Activated CD8-positive, alpha-beta T cell treated with anti-CD3 and anti-CD28 coated beads for 36 hours (primary cell): ENCODE measurements at regions not wholly inside any gene's neighbourhood (a gene's known extent, or its start where the extent isn't known, plus 50 kb on each side); places are given as distances from the start of the nearest gene placed in this dataset.

Source experiments
- ATAC-seq: fragments of 200-7000 bp; cut with Tn5 transposase; one replicate; pipeline ENCODE4 v1.10.0; 2021; ENCODE audit warnings: mild to moderate bottlenecking, moderate library complexity
- CTCF ChIA-PET: fragments of 350-600 bp; sonication (Branson Sonifier 250); formaldehyde crosslinking; loops from one replicate; lab custom pipeline; 2021; ENCODE audit warnings: antibody characterized with exemption; lab: Charles Lee
- POLR2A ChIA-PET: fragments of 350-600 bp; sonication (Branson Sonifier 250); formaldehyde crosslinking; loops from one replicate; lab custom pipeline; 2021; ENCODE audit warnings: antibody characterized with exemption; lab: Charles Lee
- DNase-seq: peaks from one replicate; pipeline ENCODE4 v3.0.0-alpha.2; 2020
- H3K27ac Mint-ChIP-seq: one replicate; pipeline ENCODE4 v1.8.0; 2021; ENCODE audit warnings: mild to moderate bottlenecking, mixed read lengths
- H3K27me3 Mint-ChIP-seq: one replicate; pipeline ENCODE4 v1.8.0; 2021; ENCODE audit warnings: mixed read lengths
- H3K36me3 Mint-ChIP-seq: one replicate; pipeline ENCODE4 v1.8.0; 2021; ENCODE audit warnings: low read depth, mixed read lengths
- H3K4me1 Mint-ChIP-seq: one replicate; pipeline ENCODE4 v1.8.0; 2021; ENCODE audit warnings: low read depth, mixed read lengths
- H3K4me3 Mint-ChIP-seq: one replicate; pipeline ENCODE4 v1.8.0; 2021; ENCODE audit warnings: mild to moderate bottlenecking, moderate library complexity, mixed read lengths
- H3K9me3 Mint-ChIP-seq: one replicate; pipeline ENCODE4 v1.8.0; 2021; ENCODE audit warnings: mixed read lengths
- intact Hi-C: fragments of 100-400 bp; cut with micrococcal nuclease; formaldehyde crosslinking; loops from one replicate; pipeline ENCODE4 v1.10.0; 2022
- TF ChIP-seq, protein P1 (sequence below): fragments of 200-600 bp; IDR thresholded peaks from one replicate; pipeline ENCODE4 v1.8.0; 2022; ENCODE audit warnings: antibody characterized with exemption, mild to moderate bottlenecking

DNA sequence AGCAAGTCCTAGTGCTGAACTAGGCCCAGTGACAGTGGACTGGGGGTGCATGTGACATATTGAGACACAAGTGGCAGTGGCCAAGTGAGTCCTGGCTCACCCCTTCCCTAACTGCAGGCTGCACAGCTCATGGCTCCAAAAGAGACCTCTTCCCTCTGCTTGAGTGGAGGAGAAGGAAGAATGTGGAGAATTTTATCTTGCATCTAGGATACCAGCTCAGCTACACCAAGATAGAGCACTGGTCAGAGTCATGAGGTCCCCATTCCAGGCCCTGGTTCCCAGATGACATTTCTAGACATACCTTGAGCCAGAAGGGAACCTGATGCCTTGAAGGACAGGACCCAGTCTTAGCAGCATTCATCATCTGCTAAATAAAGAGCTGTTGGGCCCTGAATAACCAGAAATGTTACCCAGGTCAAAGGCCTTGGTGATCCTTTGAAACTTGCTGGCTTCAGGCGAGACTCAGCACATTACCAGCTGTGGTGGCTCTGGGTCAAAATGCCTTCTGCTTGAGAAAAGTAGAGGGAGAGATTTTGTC, 114.5 kb downstream of the CDC14C start:
- Mint-ChIP-seq H3K4me3 (no peak overlapping the region), H3K9me3 (no peaks in the 10 kb centered on the region), H3K27ac (no peak overlapping the region), H3K27me3 (no peaks in the 10 kb centered on the region), H3K36me3 (no peaks in the 10 kb centered on the region), H3K4me1 (no peaks in the 10 kb centered on the region)
- CTCF ChIA-PET: no interaction called here
- DNase-seq (no peak), ATAC-seq (no peak)
- TF ChIP-seq, protein P1, sequence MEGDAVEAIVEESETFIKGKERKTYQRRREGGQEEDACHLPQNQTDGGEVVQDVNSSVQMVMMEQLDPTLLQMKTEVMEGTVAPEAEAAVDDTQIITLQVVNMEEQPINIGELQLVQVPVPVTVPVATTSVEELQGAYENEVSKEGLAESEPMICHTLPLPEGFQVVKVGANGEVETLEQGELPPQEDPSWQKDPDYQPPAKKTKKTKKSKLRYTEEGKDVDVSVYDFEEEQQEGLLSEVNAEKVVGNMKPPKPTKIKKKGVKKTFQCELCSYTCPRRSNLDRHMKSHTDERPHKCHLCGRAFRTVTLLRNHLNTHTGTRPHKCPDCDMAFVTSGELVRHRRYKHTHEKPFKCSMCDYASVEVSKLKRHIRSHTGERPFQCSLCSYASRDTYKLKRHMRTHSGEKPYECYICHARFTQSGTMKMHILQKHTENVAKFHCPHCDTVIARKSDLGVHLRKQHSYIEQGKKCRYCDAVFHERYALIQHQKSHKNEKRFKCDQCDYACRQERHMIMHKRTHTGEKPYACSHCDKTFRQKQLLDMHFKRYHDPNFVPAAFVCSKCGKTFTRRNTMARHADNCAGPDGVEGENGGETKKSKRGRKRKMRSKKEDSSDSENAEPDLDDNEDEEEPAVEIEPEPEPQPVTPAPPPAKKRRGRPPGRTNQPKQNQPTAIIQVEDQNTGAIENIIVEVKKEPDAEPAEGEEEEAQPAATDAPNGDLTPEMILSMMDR: no peak
- POLR2A ChIA-PET: interaction anchor here (0.7 kb wide), 1 partner anchor 521 kb away, joined by 3 read pairs; no protein-coding TSS in a partner anchor
- intact Hi-C loops: no loop called here

DNA sequence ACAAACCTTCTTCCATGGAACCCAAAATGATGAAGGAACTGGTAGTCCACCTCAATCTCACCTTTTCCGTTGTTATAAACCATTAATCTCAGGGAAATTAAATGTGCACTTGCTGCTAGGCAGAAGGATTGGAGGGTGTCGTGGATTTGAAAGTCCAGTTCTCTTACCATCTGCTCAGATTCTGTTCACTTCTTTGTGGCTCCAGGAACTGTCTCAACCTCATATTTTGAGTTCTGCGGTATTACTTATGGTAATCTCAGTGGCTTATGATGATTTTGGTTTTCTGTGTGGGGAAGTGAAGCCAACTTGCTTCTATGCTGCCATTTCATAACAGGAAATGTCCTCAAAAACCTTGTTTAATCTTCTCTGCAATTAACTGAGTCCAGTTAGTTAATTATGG, 136.4 kb downstream of the CDC14C start:
- Mint-ChIP-seq H3K27ac (no peak overlapping the region), H3K4me3 (no peak overlapping the region), H3K9me3 (peaks cover 2% of the 10 kb centered on the region), H3K36me3 (no peaks in the 10 kb centered on the region), H3K4me1 (no peaks in the 10 kb centered on the region), H3K27me3 (no peaks in the 10 kb centered on the region)
- TF ChIP-seq, protein P1: no peak
- ChIA-PET CTCF (no interaction called here), POLR2A (no interaction called here)
- no peak for ATAC-seq
- intact Hi-C loops: no loop called here
- DNase-seq: no peak

DNA sequence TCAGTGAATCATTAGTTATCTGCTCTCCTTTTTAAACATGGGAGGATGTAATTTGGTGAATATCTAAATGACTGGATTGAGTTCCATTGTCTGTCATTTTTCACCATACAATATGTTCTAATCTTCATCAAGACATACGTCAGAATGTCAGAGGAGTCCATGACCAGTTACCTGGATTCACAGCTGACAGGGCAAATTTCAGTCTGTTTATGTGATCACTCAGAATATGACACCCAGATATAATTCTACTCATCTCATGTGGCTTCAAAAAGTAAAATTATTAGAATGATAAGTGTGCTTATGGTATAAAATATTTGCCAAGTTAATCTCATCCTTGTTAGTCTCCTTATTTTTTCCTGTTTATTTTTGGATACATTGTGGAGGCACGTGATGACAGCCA, 150.2 kb downstream of the CDC14C start:
- Mint-ChIP-seq H3K4me3 (no peak overlapping the region), H3K4me1 (no peaks in the 10 kb centered on the region), H3K36me3 (no peaks in the 10 kb centered on the region), H3K9me3 (peaks cover 4% of the 10 kb centered on the region), H3K27ac (no peak overlapping the region), H3K27me3 (no peaks in the 10 kb centered on the region)
- DNase-seq (no peak), ATAC-seq (no peak)
- intact Hi-C loops: no loop called here
- TF ChIP-seq, protein P1: no peak
- POLR2A ChIA-PET: no interaction called here
- CTCF ChIA-PET: no interaction called here

- H3K9me3 Mint-ChIP-seq: peaks cover 6% of the 10 kb centered on the region
- H3K27ac Mint-ChIP-seq: no peak overlapping the region
- POLR2A ChIA-PET: no interaction called here
- TF ChIP-seq, protein P1: no peak
- intact Hi-C loops: no loop called here
- no peak for DNase-seq
- H3K4me3 Mint-ChIP-seq: no peak overlapping the region
- CTCF ChIA-PET: no interaction called here
- ATAC-seq: no peak
- H3K27me3 Mint-ChIP-seq: no peaks in the 10 kb centered on the region
- no peaks in the 10 kb centered on the region for H3K4me1 Mint-ChIP-seq
- no peaks in the 10 kb centered on the region for H3K36me3 Mint-ChIP-seq
Measured at GRCh38 chr7:49080896-49081475, 156.6 kb downstream of the CDC14C start.

DNA sequence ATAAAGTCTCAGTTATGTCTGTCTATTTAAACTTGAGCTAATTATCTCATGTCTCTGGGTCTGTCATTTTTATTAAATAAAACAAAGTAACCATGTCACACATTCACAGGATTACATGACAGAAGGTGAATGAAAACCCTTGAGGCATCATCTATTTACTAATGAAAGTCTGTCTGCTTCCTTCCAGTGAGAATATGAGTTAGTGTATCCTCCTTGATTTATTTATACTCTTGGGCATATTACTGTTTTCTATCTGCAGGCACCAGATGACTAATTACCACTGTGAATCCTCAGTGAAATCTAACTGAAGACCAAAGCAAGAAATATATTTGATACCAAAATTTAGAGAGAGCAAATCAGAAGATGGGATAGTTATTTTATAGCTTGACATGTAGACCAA, 163.7 kb downstream of the CDC14C start:
- CTCF ChIA-PET: no interaction called here
- DNase-seq (no peak), ATAC-seq (no peak)
- H3K4me1 Mint-ChIP-seq: no peaks in the 10 kb centered on the region
- TF ChIP-seq, protein P1: no peak
- intact Hi-C loops: no loop called here
- H3K4me3 Mint-ChIP-seq: no peak overlapping the region
- POLR2A ChIA-PET: no interaction called here
- no peaks in the 10 kb centered on the region for H3K9me3 Mint-ChIP-seq
- no peak overlapping the region for H3K27ac Mint-ChIP-seq
- no peaks in the 10 kb centered on the region for H3K36me3 Mint-ChIP-seq
- H3K27me3 Mint-ChIP-seq: no peaks in the 10 kb centered on the region
